ENCODE measurements at regions not wholly inside any gene's neighbourhood (a gene's known extent, or its start where the extent isn't known, plus 50 kb on each side); places are given as distances from the start of the nearest gene placed in this dataset.

DNA sequence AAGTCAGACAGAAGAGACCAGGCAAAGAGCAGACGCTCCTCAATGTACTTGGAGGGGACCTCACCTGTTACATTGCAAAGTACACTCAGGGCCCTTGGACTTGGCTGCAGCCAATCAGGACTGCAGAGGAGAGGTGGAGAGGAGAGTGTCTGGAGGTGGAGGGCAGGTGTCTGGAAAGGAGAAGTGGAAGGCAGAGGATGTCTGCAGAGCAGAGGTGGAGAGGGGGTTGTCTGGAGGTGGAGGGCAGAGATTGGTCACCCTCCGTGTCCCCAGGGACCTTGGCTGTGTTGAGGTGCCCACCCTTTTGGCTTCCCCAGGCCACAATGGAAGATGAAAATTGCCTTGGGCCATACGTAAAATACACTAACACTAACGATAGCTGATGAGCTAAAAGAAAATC, 241.3 kb upstream of the IRX2 start:
- TF ChIP-seq, protein P1, sequence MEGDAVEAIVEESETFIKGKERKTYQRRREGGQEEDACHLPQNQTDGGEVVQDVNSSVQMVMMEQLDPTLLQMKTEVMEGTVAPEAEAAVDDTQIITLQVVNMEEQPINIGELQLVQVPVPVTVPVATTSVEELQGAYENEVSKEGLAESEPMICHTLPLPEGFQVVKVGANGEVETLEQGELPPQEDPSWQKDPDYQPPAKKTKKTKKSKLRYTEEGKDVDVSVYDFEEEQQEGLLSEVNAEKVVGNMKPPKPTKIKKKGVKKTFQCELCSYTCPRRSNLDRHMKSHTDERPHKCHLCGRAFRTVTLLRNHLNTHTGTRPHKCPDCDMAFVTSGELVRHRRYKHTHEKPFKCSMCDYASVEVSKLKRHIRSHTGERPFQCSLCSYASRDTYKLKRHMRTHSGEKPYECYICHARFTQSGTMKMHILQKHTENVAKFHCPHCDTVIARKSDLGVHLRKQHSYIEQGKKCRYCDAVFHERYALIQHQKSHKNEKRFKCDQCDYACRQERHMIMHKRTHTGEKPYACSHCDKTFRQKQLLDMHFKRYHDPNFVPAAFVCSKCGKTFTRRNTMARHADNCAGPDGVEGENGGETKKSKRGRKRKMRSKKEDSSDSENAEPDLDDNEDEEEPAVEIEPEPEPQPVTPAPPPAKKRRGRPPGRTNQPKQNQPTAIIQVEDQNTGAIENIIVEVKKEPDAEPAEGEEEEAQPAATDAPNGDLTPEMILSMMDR (IDR thresholded peaks at IDR 0.05) = no peak
- no peak for TF ChIP-seq POLR2A (IDR thresholded peaks at IDR 0.05)

All from thyroid gland (tissue), 4 donors.